Liver (tissue), 3 donors: ENCODE measurements at regions not wholly inside any gene's neighbourhood (a gene's known extent, or its start where the extent isn't known, plus 50 kb on each side); places are given as distances from the start of the nearest gene placed in this dataset.

ENCODE experiments used
- CTCF ChIP-seq: fragments of 150-350 bp; IDR thresholded peaks from 2 replicates; pipeline ENCODE4 v1.5.1; 2017; ENCODE audit warnings: improper control_type of control experiment, low read depth, low read length; ENCODE audit not compliant: missing input control
- GABPA ChIP-seq, 2 donors: IDR thresholded peaks in 1 of 2; conservative IDR thresholded peaks in 1 of 2; 2 replicates each; pipeline ENCODE4 v1.6.1; 2016; ENCODE audit warnings: antibody characterized with exemption in 2 of 2, mild to moderate bottlenecking in 1 of 2, moderate library complexity in 1 of 2
- SP1 ChIP-seq: IDR thresholded peaks from 2 replicates; pipeline ENCODE4 v1.6.1; 2018; ENCODE audit warnings: antibody characterized with exemption, mild to moderate bottlenecking
- TAF1 ChIP-seq: conservative IDR thresholded peaks from 2 replicates; pipeline ENCODE4 v1.6.1; 2016; ENCODE audit warnings: antibody characterized with exemption, mild to moderate bottlenecking
- YY1 ChIP-seq: IDR thresholded peaks from 2 replicates; pipeline ENCODE4 v1.6.1; 2016; ENCODE audit warnings: antibody characterized with exemption, mild to moderate bottlenecking
- donor health status: healthy.
- donor health status: healthy.

- TF ChIP-seq CTCF (no peak), SP1 (no peak), GABPA (IDR thresholded peaks at IDR 0.05 in 1 of 2, conservative IDR thresholded peaks at IDR 0.05 in 1 of 2) (no peak), YY1 (no peak), TAF1 (no peak)
Observed at GRCh38 chr4:43379016-43379415, 486.5 kb downstream of the GRXCR1 start.
